AG09309 (cell line): ENCODE measurements at regions not wholly inside any gene's neighbourhood (a gene's known extent, or its start where the extent isn't known, plus 50 kb on each side); places are given as distances from the start of the nearest gene placed in this dataset.

Source experiments
- DNase-seq: peaks from one replicate; pipeline ENCODE4 v3.0.0-alpha.2; 2010; ENCODE audit warnings: low read depth
- H3K4me3 ChIP-seq: 2 replicates; pipeline ENCODE4 v1.5.1; 2011; ENCODE audit warnings: mild to moderate bottlenecking, low read depth, low read length, moderate library complexity; ENCODE audit not compliant: control insufficient read depth
- CTCF ChIP-seq: IDR thresholded peaks from 2 replicates; pipeline ENCODE4 v1.5.1; 2011; ENCODE audit warnings: mild to moderate bottlenecking, low read depth, low read length, inconsistent platforms; ENCODE audit not compliant: insufficient read depth, control insufficient read depth; ENCODE audit errors: missing control alignments

GRCh38 chr1:48077795-48078222 is 80.6 kb upstream of the TRABD2B start:
- TF ChIP-seq CTCF: no peak
- DNase-seq: no peak
- no peak overlapping the region for H3K4me3 ChIP-seq

- TF ChIP-seq CTCF: no peak
- no peak overlapping the region for H3K4me3 ChIP-seq
- DNase-seq: no peak
Measured at GRCh38 chr1:48076017-48076416, 78.8 kb upstream of the TRABD2B start.

GRCh38 chr1:48073798-48074530 is 76.8 kb upstream of the TRABD2B start:
- no peak for TF ChIP-seq CTCF
- no peak overlapping the region for H3K4me3 ChIP-seq
- no peak for DNase-seq

- DNase-seq: no peak
- no peak overlapping the region for H3K4me3 ChIP-seq
- no peak for TF ChIP-seq CTCF
Measured at GRCh38 chr1:48071513-48071912, 74.3 kb upstream of the TRABD2B start.

- TF ChIP-seq CTCF: no peak
- no peak for DNase-seq
- no peak overlapping the region for H3K4me3 ChIP-seq
Measured at GRCh38 chr1:48070396-48070750, 73.2 kb upstream of the TRABD2B start.

- TF ChIP-seq CTCF: no peak
- DNase-seq: no peak
- no peak overlapping the region for H3K4me3 ChIP-seq
Measured at GRCh38 chr1:48069662-48070395, 72.6 kb upstream of the TRABD2B start.
